HG03432 (cell line): ENCODE measurements at regions not wholly inside any gene's neighbourhood (a gene's known extent, or its start where the extent isn't known, plus 50 kb on each side); places are given as distances from the start of the nearest gene placed in this dataset.
"Not testable (repeated sequence)": the region's sequence is repeated elsewhere in the genome, so short reads cannot be mapped to it uniquely, and the experiment has no call there.

Source experiments
- ATAC-seq: cut with Tn5 transposase; IDR thresholded peaks from one replicate; pipeline ENCODE4 v1.9.1; 2021; ENCODE audit warnings: mild to moderate bottlenecking, moderate library complexity; ENCODE audit not compliant: unreplicated experiment

DNA sequence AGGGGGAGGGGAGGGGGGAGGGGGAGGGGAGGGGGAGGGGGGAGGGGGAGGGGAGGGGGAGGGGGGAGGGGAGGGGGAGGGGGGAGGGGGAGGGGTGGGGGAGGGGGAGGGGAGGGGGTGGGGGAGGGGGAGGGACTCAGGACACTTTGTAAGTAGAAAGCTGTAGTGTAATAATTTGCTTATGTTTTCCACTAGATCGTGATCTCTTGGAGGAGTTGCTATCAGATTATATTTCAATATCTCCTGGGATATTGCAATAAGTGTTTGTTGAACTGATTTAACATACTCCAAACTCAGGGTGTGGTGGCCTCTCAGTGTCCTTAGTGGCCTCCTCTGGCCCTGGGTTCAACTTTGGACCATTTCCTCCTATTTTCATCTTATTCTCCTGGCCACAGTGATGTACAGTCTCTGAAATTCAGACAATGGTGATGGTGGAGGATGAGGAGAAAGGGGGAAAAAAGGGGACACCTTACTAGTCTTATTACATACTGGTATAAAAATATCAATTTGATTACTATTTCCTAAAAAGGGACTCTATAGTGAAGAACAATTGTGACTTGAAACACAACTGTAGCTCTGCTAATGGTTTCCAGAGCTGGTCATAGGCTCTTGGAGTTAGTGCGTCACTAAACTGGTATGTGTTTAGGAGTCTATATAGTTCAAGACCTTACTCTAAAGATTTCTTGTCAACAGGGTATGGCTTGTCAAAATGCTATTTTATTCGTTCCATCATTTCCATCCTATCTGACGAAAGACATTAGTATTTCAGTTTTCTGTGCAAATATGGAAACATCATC lies 89.6 kb downstream of the DDX1 start:
- ATAC-seq, result no peak

DNA sequence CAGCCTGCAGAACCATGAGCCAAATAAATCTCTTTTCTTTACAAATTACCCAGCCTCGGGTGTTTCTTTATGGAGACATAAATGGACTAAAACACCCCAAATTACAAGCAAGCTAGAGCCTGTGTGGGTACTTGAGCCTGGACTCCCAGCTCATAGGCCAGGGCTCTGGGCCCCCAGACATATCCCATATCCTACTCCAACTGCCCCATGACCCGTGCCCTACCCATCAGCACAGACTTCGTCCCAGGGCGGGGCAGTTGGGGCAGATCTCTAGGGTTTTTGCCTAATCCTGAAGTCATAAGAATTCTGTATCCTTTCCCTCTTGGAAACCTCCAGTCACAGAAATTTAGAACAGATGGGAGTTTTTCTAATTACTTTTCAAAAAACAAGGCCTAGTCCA lies 90.7 kb downstream of the DDX1 start:
- ATAC-seq, result no peak

DNA sequence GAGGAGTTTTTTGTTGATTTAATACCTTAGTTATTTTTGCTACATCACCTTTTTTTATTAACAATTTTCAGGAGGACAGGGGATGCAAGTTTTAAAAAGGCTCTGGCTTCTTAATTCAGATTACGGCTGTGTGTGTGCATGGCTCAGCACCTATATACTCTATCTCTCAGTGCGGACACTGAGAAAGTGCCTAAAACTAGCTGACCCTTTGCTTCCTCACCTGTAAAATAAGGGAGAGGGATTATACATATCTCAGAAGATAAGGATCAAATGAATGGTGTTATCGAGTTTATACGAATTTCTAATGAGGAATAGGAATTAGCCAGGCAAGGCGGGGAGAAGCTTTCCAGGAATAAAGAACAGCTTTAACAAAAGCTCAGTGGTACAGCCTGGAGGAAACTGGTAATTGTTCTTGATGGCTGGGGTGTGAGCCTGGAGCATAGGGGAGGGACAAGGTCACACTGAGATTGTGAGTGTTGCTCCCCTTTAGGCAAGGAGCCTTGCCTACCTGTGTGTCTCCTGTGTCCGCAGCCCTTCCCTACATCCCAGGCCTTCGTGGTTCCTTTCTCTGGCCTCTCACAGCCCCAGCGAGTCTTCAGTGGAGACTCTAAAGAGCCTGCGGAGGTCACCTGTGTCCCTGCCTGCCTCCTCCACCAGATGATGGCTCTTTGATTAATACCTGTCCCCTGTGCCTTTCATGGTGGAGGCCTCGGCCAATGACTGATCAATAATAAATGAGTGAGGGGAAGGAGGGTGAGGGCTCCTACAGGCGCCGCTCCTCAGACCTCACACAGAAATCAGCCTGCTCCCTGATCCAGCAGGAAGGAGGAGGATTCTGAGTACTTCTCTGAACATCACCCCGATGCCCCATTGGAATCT lies 92.7 kb downstream of the DDX1 start:
- no peak for ATAC-seq

DNA sequence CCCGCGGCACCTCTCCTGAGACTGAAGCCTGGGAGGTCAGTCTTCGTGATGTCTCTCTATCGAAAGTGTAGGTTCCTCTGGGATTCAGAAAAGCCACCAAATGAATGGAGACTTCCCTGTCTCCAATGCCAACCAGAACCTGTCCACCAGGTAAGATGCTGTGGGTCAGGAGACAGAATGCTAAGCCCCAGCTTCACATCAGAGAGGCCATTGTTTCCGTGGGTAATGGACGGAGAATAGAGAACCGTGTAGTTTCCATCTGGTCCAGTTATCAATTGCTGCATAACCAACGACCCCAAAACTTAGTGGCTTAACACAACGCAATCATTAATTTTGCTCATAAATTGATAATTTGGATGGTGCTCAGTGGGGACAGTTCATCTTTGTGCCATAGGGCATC lies 93.5 kb downstream of the DDX1 start:
- no peak for ATAC-seq

DNA sequence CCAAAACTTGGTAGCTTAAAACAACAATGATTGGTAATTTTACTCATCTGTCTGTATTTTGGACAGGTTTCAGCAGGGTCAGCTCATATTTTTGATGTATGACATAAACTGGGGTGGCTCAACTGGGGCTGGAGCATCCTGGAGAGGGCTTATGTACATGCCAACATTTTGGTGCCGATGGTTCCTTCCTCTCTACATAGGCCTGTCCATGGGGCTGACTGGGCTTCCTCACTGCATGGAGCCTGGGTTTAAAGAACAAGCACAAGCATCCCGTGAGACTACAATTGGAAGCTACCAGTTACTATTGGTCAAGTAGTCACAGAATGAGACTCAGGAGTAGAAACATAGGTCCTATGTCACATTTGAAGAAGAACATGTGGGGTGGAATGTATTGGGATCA lies 95.0 kb downstream of the DDX1 start:
- ATAC-seq, result no peak

DNA sequence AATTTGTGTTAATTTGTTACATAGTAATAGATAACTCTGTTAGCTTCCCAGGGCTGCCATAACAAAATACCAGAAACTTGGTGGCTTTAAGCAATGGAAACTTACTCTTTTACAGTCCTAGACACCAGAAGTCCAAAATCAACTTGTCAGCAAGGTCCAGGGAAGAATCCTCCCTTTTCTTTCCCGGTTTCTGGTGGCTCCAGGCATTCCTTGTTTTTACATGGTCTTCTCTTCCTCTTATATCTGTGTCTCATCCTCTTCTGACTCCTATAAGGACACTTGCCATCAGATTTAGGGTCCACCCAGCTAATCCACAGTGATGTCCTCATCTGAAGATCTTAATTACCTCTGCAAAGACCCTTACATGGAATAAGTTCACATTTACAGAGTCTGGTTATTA lies 95.6 kb downstream of the DDX1 start:
- no peak for ATAC-seq

DNA sequence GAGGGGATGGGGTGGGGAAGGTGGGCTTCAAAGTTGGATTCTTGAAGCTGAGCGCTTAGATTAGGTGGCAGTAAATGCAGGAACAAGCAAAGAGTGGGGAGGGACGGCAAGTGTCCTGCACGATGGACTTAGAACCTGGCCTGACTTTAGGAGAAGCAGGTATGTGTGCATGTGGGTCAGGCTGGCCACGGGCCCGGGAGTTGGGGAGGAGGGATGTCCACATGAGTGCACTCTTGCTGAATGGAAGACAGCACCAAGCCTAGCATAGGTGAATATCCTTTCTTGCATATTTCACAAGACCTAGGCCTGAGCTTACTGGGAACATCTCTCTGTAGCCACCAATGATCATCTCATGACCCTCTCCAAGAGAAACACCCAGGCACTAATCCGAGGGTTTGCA lies 96.1 kb downstream of the DDX1 start:
- ATAC-seq, result no peak

DNA sequence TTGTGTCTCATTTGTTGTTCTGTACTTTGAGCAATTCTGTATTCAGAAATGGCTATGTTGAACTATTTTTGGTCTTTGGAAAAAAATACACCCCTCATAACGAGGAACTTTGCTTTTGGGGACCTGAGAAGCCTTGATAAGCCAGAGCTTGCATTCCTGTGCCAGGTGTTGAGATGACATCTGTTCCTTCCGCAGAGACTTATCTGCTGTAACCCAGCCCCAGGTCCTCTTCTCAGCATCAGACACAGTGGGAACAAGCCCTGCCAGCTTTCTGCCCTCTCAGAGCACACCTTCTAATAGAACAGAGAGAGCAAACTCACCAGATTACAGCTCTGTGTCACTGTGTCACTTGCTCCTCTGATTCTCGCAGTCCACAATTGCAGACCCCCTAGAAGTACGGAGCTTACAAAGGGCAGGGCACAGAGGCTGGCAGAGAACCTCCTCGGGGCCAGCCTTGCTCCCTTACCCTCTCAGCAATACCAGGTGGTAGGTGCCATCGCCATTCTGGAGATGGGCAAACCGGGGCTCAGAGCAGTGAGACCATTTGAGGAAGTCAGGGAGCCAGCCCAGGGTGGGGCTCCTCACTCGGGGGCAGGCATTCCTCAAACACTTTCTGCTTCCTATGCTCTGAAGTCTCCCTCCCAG lies 97.4 kb downstream of the DDX1 start:
- ATAC-seq, result no peak

DNA sequence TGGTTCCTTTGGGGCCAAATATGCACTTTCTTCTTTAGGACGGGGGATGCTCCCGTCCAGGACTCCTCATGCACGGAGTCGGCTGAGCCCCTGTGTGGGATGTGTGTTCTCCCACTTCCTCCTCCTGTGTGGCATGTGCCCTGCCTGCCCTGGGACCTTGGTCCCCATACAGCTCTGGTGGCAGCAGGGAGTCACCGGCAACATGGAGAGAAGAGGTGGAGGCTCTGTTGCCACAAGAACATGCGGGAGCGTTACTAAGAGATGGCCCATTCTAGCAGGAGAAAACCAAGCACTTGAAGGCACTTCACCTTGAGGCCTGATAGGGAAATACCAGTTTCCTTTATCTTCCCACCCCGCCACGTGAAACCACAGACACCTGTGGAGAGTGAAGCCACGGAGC lies 98.0 kb downstream of the DDX1 start:
- no peak for ATAC-seq

DNA sequence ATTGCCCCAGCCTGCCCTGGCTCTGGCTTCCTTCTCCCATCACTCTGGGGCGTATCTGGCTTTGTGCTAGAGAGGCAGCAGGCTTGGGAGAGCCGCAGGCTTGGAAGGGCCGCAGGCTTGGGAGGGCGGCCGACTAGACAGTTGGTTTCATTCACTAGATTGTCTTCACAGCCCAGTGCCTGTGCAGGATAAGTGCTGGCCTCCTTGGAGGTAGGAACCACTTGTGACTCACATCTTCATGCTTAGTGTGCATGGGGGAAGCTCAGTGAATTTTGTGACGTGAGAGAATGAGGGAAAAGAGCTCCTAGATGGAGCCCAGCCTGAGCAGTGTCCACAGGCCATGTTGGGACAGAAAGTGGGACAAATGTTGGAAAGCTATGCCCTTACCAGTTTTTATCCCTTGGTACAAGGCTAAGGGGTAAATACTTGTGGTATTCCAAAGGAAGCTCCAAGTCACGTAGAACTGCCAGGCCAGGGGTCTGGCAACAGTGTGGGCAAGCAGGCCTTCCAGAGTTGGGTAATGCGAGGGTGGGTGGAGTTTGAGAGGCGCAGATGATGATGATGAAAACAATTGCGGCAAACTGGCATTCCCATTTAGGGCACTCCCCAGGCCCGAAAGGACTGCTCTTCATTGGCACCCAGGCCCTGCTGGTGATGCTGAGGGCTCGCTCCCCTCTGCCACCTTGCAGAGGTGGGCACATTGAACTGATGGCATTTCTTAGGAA lies 100.1 kb downstream of the DDX1 start:
- no peak for ATAC-seq

DNA sequence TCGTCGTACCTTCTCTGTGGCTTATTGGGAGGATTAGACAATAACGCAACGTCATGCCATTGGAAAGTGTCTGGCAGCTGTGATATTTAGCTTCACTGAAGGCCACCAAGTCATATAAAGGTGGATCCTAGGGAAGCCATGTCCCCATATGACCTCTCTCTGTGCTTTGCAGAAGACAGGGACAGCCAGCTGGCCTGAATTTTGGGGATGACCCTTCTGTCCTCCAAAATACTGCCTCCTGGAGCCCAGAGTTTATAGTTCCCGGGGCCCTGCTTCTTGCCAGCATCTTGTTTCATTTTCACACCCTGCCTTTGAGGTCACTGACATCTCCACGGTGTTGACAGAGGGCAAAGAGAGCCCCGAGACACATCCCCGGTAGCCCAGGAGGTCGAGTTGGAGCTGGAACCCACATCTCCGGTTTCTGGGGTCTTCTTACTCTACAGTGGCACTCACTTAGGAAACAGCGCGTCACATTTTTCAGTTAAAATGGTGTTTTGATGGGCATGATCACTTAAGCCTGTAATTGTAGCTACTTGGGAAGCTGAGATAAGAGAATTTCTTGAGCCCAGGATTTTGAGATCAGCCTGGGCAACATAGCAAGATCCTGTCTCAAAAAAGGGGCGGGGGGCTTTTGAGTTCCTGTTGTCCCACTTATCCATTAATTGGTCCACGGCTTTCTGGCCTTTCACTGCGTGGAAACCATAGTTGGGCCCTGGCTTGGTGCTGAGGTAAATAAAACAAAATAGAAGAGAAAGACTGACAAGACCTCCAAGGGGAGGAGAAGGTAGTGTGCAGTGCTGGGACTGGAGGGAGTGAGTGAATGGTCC lies 101.1 kb downstream of the DDX1 start:
- no peak for ATAC-seq

DNA sequence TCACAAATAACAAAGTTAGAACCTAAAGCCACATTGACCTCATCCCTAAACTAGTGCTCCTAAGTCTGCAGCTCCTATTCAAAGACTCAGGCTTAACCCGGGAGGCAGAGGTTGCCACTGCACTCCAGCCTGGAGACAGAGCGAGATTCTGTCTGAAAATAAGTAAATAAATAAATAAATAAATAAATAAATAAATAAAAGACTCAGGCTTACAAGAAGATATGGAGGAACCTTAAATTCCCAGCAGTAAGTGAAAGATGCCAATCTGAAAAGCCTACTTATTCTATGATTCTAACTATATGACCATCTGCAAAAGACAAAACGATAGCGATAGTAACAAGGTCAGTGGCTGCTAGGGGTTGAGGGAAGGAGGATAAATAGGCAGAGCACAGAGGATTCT lies 101.7 kb downstream of the DDX1 start:
- no peak for ATAC-seq

DNA sequence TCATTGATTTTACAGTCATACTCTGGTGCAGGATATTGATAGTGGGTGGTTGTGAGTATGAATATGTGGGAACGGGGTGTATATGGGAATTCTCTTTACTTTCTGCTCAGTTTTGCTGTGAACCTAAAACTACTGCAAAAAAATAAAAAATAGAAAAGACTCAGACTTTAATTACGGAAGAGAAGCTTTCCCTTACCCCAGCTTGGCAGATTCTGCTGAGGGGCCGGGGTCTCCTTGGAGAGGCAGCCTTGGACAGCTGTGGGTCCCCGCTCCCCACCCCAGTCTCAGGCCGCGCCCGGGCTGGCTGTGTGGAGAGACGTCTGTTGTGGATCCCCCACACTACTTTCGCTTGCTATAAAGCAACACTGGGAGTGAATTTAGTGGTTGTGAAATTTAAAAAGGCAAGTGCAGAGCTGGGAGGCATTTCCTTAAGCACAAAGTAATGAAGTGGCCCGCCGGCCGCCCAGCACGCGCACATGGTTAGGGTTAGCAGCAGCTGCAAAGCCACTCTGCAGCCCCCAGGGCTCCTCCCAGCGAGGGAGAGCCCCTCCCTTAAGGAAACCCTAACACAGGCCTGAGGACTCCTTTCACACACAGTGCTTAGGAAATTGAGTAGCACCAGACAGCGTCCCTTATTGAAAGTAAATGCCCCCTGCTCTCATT lies 102.4 kb downstream of the DDX1 start:
- ATAC-seq, result no peak

DNA sequence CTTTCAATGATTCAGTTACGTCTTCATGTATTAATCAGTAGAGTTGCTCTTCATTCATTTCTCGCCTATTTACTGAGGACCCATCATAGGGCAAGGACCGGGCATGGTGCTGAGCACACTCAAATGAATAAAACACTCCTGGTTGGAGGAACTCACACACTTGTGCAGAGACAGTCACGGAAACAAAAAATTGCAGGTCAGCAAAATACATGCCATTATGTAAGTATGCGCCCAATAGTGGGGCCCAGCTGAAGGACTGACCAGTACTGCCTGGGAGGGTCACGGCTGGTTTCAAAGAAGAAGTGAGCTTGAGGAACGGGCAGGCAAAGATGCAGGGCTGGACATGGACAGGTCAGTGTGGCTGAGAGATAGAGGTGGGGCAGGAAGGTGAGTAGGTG lies 102.9 kb downstream of the DDX1 start:
- no peak for ATAC-seq

DNA sequence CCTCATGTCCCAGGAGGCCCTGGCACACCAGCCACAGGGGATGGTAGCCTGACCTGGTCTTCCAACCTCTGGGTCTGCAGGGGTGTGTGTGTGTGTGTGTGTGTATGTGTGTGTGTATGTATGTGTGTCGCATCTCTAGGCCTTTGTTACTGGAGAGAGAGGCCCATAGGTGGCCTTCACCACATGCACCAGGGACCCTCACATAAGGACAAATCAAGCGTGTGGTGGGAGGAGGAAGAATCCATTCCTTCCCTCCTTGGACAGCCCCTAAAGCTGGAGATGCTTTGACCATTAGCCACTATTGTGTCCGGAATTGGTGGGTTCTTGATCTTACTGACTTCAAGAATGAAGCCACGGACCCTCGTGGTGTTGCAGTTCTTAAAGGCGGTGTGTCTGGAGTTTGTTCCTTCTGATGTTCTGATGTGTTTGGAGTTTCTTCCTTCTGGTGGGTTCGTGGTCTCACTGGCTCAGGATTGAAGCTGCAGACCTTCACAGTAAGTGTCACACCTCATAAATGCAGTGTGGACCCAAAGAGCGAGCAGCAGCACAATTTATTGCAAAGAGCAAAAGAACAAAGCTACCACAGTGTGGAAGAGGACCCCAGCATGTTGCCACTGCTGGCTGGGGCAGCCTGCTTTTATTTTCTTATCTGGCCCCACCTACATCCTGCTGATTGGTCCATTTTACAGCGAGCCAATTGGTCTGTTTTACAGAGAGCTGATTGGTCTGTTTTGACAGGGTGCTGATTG lies 104.1 kb downstream of the DDX1 start:
- no peak for ATAC-seq

DNA sequence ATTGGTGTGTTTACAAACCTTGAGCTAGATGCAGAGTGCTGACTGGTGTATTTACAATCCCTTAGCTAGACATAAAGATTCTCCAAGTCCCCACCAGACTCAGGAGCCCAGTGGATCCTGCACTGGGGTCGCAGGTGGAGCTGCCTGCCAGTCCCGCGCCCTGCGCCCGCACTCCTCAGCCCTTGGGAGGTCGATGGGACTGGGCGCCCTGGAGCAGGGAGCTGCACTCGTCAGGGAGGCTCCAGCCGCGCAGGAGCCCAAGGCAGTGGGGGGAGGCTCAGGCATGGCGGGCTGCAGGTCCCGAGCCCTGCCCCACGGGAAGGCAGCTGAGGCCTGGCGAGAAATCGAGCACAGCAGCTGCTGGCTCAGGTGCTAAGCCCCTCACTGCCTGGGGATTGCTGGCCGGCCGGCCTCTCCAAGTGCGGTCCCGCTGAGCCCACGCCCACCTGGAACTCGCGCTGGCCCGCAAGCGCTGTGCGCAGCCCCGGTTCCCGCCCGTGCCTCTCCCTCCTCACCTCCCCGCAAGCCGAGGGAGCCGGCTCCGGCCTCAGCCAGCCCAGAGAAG lies 105.0 kb downstream of the DDX1 start:
- not testable (repeated sequence) for ATAC-seq

DNA sequence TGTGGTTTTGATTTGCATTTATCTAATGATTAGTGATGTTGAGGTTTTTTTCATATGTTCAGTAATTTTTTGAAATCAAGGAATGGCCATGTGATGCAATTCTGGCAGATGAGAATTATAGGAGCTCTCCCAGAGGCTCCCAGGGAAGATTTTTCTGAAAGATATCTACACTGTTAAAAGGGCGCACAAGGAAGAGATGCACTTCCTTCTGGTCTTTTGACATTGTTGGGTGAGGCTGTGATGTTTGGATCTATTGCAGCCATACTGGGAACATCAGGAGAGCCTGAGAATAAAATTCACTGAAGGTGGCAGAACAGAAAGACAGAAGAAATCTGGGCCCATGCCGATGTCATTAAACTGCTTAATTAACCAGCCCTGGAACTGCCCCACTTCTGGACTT lies 108.5 kb downstream of the DDX1 start:
- ATAC-seq, result no peak

DNA sequence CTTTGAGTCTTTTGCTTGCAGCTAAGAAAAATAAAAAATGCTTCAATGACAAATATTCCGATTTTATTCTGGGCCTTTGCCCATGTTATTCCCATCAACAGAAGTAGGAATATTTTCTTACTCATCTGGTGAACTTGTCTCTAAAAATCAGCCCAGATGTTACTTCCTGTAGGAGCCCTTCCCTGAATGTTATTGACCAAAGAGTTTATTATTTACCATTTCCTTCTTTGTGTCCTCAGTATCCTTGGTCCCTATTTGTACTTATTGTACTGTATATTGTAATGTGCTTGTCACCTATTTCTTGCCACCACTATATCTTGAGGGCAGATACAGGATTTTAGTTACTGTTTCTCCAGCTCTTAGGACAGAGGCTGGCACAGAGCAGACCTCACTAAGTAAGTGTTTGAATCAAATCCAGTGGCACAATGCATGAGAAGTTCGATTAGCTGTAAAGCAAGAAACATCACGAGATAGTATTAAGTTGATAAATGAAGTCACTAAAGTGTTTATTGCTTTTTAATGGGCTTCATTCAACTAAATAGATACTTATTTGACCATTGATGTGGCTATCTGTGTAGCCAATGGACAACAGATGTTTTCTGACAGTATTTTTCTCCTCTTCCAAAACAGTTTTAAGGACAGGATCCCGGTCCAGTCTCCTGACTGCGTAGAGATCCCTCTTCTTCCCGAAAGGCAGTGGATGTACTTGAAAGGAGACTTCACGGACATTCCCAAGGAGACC lies 109.1 kb downstream of the DDX1 start:
- no peak for ATAC-seq
